K562 (cell line): ENCODE measurements at regions not wholly inside any gene's neighbourhood (a gene's known extent, or its start where the extent isn't known, plus 50 kb on each side); places are given as distances from the start of the nearest gene placed in this dataset.

ENCODE experiments used
- ARID2 ChIP-seq: fragments of 450-650 bp; IDR thresholded peaks from 2 replicates; pipeline ENCODE4 v1.6.1; 2017; ENCODE audit warnings: antibody characterized with exemption, mild to moderate bottlenecking
- ATF1 ChIP-seq, 2 experiments: fragments of 450-650 bp in 1 of 2; IDR thresholded peaks; 2 replicates each; pipeline ENCODE4 v1.6.1; 2016; ENCODE audit warnings: missing compliant biosample characterization in 1 of 2, missing genetic modification characterization in 1 of 2
- C11orf30 ChIP-seq: fragments of 450-650 bp; IDR thresholded peaks from 2 replicates; pipeline ENCODE4 v1.6.1; 2016; ENCODE audit warnings: low read depth, mild to moderate bottlenecking
- CBX1 ChIP-seq: sonication (generic); IDR thresholded peaks from 2 replicates; pipeline ENCODE4 v1.6.1; 2016; ENCODE audit warnings: antibody characterized with exemption, low read depth, mild to moderate bottlenecking
- MCM3 ChIP-seq: fragments of 450-650 bp; IDR thresholded peaks from 2 replicates; pipeline ENCODE4 v1.6.1; 2016
- MEF2A ChIP-seq: IDR thresholded peaks from 2 replicates; pipeline ENCODE4 v1.6.1; 2011; ENCODE audit warnings: low read depth, mild to moderate bottlenecking, low read length, moderate library complexity; ENCODE audit not compliant: control insufficient read depth
- NCOA1 ChIP-seq: fragments of 450-650 bp; IDR thresholded peaks from 2 replicates; pipeline ENCODE4 v1.6.1; 2016; ENCODE audit warnings: low read depth
- NEUROD1 ChIP-seq: fragments of 150-350 bp; IDR thresholded peaks from 2 replicates; pipeline ENCODE4 v1.6.1; 2014; ENCODE audit warnings: borderline replicate concordance, low read length, low read depth; ENCODE audit not compliant: partially characterized antibody
- NFIC ChIP-seq: fragments of 450-650 bp; IDR thresholded peaks from 2 replicates; pipeline ENCODE4 v1.6.1; 2017; ENCODE audit warnings: mild to moderate bottlenecking, inconsistent platforms
- ZC3H8 ChIP-seq: fragments of 450-650 bp; IDR thresholded peaks from 2 replicates; pipeline ENCODE4 v1.6.1; 2017
- ZNF121 ChIP-seq: sonication (generic); formaldehyde crosslinking; conservative IDR thresholded peaks from 2 replicates; pipeline ENCODE4 v1.8.0; 2022; ENCODE audit warnings: missing genetic modification reagents
- ZNF140 ChIP-seq: fragments of 250-450 bp; sonication (Bioruptor Pico); IDR thresholded peaks from 2 replicates; pipeline ENCODE4 v1.8.0; 2021; ENCODE audit warnings: moderate library complexity, mild to moderate bottlenecking, inconsistent platforms
- ZNF316 ChIP-seq: fragments of 450-650 bp; IDR thresholded peaks from 2 replicates; pipeline ENCODE4 v1.6.1; 2016
- ZNF695 ChIP-seq: fragments of 450-650 bp; formaldehyde crosslinking; IDR thresholded peaks from 2 replicates; pipeline ENCODE4 v1.4.0; 2020; ENCODE audit warnings: mild to moderate bottlenecking, moderate library complexity
- TF ChIP-seq, protein P1 (sequence below): fragments of 150-350 bp; IDR thresholded peaks from 2 replicates; pipeline ENCODE4 v1.6.1; 2014; ENCODE audit warnings: low read depth, mild to moderate bottlenecking, low read length, borderline replicate concordance
- TF ChIP-seq, protein P2 (sequence below): sonication (generic); formaldehyde crosslinking; IDR thresholded peaks from 2 replicates; pipeline ENCODE4 v1.8.0; 2022; ENCODE audit warnings: missing genetic modification reagents, mild to moderate bottlenecking, borderline replicate concordance
- TF ChIP-seq, protein P3 (sequence below): fragments of 450-650 bp; IDR thresholded peaks from 2 replicates; pipeline ENCODE4 v1.6.1; 2016; ENCODE audit warnings: mild to moderate bottlenecking
- TF ChIP-seq, protein P4 (sequence below): fragments of 450-650 bp; conservative IDR thresholded peaks from 2 replicates; pipeline ENCODE4 v1.6.1; 2016; ENCODE audit warnings: missing genetic modification characterization, low read depth, mild to moderate bottlenecking, control low read depth, missing compliant biosample characterization
- TF ChIP-seq, protein P5 (sequence below), 2 experiments: fragments of 250-450 bp in 1 of 2; fragments of 450-650 bp in 1 of 2; sonication (Bioruptor Pico) in 1 of 2; IDR thresholded peaks; 2 replicates each; pipeline versions ENCODE4 v1.6.1 to v1.8.0; 2016 to 2021; ENCODE audit warnings: mild to moderate bottlenecking in 2 of 2, moderate library complexity in 2 of 2, missing compliant biosample characterization in 1 of 2, missing genetic modification characterization in 1 of 2

DNA sequence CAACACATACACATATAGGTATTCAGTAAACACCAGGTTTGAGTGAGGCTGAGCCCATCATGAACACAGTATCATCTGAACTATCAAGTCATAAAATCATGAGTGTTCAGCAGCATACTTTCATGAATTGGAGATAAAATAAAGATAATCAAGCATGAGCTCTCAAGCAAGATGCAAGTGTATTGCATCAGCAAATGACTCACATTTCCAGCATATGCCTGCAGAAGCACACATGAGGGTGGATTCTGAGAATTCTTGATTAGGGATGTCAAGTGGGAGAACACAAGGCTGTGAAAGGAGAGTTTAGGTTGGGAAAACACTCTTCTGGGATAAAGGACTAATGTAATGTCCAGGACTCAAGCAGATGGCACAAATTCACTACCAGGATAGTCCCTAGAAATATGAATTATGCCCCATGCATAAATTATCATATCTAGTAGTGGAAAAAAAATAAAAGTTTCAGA is 299.2 kb downstream of the SRGAP2C start (continued):
- TF ChIP-seq ZNF695 (CRISPR knock-in tag) = no peak
- TF ChIP-seq NEUROD1 = no peak
- TF ChIP-seq ATF1 (CRISPR knock-in tag; IDR thresholded peaks at IDR 0.05) = no peak
- peak; percentile 37; the same call in 1 of the 2 replicates for TF ChIP-seq ATF1 (tag; IDR thresholded peaks at IDR 0.05)
- no peak for TF ChIP-seq ZNF121 (CRISPR knock-in tag)
- TF ChIP-seq, protein P1, sequence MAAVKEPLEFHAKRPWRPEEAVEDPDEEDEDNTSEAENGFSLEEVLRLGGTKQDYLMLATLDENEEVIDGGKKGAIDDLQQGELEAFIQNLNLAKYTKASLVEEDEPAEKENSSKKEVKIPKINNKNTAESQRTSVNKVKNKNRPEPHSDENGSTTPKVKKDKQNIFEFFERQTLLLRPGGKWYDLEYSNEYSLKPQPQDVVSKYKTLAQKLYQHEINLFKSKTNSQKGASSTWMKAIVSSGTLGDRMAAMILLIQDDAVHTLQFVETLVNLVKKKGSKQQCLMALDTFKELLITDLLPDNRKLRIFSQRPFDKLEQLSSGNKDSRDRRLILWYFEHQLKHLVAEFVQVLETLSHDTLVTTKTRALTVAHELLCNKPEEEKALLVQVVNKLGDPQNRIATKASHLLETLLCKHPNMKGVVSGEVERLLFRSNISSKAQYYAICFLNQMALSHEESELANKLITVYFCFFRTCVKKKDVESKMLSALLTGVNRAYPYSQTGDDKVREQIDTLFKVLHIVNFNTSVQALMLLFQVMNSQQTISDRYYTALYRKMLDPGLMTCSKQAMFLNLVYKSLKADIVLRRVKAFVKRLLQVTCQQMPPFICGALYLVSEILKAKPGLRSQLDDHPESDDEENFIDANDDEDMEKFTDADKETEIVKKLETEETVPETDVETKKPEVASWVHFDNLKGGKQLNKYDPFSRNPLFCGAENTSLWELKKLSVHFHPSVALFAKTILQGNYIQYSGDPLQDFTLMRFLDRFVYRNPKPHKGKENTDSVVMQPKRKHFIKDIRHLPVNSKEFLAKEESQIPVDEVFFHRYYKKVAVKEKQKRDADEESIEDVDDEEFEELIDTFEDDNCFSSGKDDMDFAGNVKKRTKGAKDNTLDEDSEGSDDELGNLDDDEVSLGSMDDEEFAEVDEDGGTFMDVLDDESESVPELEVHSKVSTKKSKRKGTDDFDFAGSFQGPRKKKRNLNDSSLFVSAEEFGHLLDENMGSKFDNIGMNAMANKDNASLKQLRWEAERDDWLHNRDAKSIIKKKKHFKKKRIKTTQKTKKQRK = no peak
- TF ChIP-seq ZNF316 = no peak
- no peak for TF ChIP-seq NFIC
- no peak for TF ChIP-seq C11orf30
- no peak; the same call in 1 of the 2 replicates for TF ChIP-seq CBX1
- no peak for TF ChIP-seq ZC3H8
- no peak for TF ChIP-seq MEF2A
- TF ChIP-seq, protein P2, sequence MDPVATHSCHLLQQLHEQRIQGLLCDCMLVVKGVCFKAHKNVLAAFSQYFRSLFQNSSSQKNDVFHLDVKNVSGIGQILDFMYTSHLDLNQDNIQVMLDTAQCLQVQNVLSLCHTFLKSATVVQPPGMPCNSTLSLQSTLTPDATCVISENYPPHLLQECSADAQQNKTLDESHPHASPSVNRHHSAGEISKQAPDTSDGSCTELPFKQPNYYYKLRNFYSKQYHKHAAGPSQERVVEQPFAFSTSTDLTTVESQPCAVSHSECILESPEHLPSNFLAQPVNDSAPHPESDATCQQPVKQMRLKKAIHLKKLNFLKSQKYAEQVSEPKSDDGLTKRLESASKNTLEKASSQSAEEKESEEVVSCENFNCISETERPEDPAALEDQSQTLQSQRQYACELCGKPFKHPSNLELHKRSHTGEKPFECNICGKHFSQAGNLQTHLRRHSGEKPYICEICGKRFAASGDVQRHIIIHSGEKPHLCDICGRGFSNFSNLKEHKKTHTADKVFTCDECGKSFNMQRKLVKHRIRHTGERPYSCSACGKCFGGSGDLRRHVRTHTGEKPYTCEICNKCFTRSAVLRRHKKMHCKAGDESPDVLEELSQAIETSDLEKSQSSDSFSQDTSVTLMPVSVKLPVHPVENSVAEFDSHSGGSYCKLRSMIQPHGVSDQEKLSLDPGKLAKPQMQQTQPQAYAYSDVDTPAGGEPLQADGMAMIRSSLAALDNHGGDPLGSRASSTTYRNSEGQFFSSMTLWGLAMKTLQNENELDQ (CRISPR knock-in tag) = no peak
- TF ChIP-seq MCM3 = no peak
- no peak for TF ChIP-seq ARID2
- TF ChIP-seq NCOA1 = no peak
- TF ChIP-seq, protein P3, sequence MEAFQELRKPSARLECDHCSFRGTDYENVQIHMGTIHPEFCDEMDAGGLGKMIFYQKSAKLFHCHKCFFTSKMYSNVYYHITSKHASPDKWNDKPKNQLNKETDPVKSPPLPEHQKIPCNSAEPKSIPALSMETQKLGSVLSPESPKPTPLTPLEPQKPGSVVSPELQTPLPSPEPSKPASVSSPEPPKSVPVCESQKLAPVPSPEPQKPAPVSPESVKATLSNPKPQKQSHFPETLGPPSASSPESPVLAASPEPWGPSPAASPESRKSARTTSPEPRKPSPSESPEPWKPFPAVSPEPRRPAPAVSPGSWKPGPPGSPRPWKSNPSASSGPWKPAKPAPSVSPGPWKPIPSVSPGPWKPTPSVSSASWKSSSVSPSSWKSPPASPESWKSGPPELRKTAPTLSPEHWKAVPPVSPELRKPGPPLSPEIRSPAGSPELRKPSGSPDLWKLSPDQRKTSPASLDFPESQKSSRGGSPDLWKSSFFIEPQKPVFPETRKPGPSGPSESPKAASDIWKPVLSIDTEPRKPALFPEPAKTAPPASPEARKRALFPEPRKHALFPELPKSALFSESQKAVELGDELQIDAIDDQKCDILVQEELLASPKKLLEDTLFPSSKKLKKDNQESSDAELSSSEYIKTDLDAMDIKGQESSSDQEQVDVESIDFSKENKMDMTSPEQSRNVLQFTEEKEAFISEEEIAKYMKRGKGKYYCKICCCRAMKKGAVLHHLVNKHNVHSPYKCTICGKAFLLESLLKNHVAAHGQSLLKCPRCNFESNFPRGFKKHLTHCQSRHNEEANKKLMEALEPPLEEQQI = no peak
- TF ChIP-seq ZNF140 (CRISPR knock-in tag) = no peak
- TF ChIP-seq, protein P4, sequence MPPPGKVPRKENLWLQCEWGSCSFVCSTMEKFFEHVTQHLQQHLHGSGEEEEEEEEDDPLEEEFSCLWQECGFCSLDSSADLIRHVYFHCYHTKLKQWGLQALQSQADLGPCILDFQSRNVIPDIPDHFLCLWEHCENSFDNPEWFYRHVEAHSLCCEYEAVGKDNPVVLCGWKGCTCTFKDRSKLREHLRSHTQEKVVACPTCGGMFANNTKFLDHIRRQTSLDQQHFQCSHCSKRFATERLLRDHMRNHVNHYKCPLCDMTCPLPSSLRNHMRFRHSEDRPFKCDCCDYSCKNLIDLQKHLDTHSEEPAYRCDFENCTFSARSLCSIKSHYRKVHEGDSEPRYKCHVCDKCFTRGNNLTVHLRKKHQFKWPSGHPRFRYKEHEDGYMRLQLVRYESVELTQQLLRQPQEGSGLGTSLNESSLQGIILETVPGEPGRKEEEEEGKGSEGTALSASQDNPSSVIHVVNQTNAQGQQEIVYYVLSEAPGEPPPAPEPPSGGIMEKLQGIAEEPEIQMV = no peak
- TF ChIP-seq, protein P5, sequence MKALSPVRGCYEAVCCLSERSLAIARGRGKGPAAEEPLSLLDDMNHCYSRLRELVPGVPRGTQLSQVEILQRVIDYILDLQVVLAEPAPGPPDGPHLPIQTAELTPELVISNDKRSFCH (CRISPR knock-in tag; IDR thresholded peaks at IDR 0.05) = no peak
- TF ChIP-seq, protein P5 (tag; IDR thresholded peaks at IDR 0.05) = 0 out of 2 replicates have a peak, but pooled peaks have one; percentile 13
